Loucy (cell line): ENCODE measurements at regions not wholly inside any gene's neighbourhood (a gene's known extent, or its start where the extent isn't known, plus 50 kb on each side); places are given as distances from the start of the nearest gene placed in this dataset.

ENCODE experiments used
- CTCF ChIP-seq: fragments of 200-600 bp; sonication (generic); conservative IDR thresholded peaks from 2 replicates; pipeline ENCODE4 v1.5.1; 2014; ENCODE audit warnings: mild to moderate bottlenecking, antibody characterized with exemption, low read length
- EZH2phosphoT487 ChIP-seq: fragments of 200-600 bp; IDR thresholded peaks from 2 replicates; pipeline ENCODE4 v1.6.1; 2018; ENCODE audit warnings: antibody characterized with exemption, mild to moderate bottlenecking, moderate library complexity, borderline replicate concordance

- no peak for TF ChIP-seq CTCF
- TF ChIP-seq EZH2phosphoT487 = no peak
Measured at GRCh38 chr9:129493002-129493705, 127.7 kb downstream of the C9orf50 start.
